ENCODE measurements at regions not wholly inside any gene's neighbourhood (a gene's known extent, or its start where the extent isn't known, plus 50 kb on each side); places are given as distances from the start of the nearest gene placed in this dataset.

DNA sequence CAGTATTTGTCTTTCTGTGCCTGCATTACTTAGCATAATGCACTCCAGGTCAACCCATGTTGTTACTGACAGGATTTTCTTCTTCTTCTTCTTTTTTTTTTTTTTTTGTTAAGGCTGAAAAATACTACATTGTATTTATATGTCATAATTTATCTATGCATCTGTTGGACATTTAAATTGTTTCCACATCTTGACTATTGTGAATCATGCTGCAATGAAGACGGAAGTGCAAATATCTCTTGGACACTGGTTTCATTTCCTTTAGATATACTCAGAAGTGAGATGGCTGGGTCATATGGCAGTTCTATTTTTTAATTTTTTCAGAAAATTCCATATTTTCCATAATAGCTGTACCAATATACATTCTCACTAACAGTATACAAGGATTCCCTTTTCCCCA, 272.7 kb upstream of the PMFBP1 start:
- no peak for DNase-seq (ENCODE audit: low read depth)
- TF ChIP-seq POLR2A (IDR thresholded peaks at IDR 0.05; ENCODE audit: extremely low read depth, insufficient read length): no peak
- no peak for TF ChIP-seq MYC (IDR thresholded peaks at IDR 0.05; ENCODE audit: low read depth, low read length)
- TF ChIP-seq, protein P1, sequence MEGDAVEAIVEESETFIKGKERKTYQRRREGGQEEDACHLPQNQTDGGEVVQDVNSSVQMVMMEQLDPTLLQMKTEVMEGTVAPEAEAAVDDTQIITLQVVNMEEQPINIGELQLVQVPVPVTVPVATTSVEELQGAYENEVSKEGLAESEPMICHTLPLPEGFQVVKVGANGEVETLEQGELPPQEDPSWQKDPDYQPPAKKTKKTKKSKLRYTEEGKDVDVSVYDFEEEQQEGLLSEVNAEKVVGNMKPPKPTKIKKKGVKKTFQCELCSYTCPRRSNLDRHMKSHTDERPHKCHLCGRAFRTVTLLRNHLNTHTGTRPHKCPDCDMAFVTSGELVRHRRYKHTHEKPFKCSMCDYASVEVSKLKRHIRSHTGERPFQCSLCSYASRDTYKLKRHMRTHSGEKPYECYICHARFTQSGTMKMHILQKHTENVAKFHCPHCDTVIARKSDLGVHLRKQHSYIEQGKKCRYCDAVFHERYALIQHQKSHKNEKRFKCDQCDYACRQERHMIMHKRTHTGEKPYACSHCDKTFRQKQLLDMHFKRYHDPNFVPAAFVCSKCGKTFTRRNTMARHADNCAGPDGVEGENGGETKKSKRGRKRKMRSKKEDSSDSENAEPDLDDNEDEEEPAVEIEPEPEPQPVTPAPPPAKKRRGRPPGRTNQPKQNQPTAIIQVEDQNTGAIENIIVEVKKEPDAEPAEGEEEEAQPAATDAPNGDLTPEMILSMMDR (IDR thresholded peaks at IDR 0.05; ENCODE audit: low read depth, low read length): no peak
- TF ChIP-seq, protein P2, sequence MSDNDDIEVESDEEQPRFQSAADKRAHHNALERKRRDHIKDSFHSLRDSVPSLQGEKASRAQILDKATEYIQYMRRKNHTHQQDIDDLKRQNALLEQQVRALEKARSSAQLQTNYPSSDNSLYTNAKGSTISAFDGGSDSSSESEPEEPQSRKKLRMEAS (IDR thresholded peaks at IDR 0.05; ENCODE audit: low read depth, low read length): no peak
- H3K4me3 ChIP-seq (ENCODE audit: low read depth, low read length): no peak overlapping the region

DNA sequence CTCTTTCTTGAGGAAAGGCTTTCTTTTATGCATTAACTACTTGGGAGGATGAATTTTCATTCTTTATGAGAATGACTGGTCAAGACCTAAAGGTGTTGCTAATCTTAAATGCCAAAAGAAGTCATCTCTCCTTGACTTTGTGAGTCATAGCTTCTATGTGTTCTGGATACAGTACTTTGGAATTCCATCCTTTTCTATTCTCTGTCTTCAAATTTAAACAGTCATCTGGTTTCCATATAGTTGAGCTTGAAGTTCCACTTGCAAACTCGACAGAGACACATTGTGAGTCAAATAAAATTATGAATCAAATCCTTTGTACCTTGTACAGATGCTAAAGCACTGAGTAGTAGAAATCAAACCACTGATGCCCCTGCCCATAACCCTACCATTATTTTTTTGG, 271.9 kb upstream of the PMFBP1 start:
- DNase-seq (ENCODE audit: low read depth): no peak
- no peak overlapping the region for H3K4me3 ChIP-seq (ENCODE audit: low read depth, low read length)
- TF ChIP-seq, protein P1 (IDR thresholded peaks at IDR 0.05; ENCODE audit: low read depth, low read length): no peak
- no peak for TF ChIP-seq POLR2A (IDR thresholded peaks at IDR 0.05; ENCODE audit: extremely low read depth, insufficient read length)

DNA sequence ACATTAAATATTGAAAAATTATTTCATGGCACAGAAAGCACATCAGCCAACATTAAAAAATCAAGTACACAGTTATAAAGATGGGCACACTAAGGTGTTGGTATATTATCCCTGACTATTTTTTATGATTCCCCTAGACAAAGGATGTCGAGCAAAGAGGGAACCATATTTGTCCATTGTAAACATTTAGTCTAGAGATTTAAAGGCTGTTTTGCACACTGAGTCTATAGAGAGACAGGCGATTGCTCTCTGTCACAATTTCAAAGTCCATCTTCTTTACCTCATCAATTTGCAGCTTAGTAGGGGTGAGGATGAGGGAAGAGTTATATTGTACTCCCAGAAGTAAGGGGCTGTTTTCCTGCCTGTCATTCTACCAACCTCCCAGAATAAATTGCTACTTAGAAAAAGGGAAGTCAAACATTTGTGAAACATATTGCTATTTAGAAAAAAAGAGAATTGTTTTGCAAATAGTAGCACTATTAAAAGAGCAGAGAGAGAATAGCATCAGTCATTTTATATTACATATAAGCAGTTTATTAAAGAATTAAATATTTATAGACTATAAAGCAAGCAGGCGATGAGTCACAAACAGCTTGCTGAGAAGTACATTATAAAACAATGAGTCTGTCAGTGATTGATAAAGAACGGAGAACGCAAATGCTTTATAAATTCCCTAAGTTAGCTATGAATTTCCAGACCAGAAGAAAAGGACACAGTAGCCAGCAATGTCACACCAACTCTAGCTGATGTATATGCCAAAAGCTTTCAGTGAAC, 270.6 kb upstream of the PMFBP1 start:
- no peak overlapping the region for H3K4me3 ChIP-seq (ENCODE audit: low read depth, low read length)
- TF ChIP-seq, protein P1 (IDR thresholded peaks at IDR 0.05; ENCODE audit: low read depth, low read length): no peak
- TF ChIP-seq MYC (IDR thresholded peaks at IDR 0.05; ENCODE audit: low read depth, low read length): no peak
- TF ChIP-seq POLR2A (IDR thresholded peaks at IDR 0.05; ENCODE audit: extremely low read depth, insufficient read length): no peak
- TF ChIP-seq, protein P2 (IDR thresholded peaks at IDR 0.05; ENCODE audit: low read depth, low read length): no peak
- peak; percentile 6 for DNase-seq (ENCODE audit: low read depth)

DNA sequence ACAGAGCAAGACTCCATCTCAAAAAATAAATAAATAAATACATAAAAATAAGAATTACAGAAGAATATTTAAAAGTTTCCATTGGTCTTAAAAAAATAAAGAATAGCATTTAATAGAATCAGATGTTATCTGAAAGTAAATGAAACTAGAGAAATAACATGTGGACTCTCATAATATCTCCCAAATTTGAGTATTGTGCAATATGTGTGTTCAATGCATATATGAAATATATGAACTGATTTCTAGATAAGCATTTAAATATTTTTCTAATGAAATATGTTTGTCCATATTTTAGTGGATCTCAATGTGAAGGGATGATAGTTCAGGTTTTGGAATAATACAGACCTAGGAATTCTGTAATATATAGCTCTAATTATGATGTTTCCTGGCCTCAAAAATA, 265.9 kb upstream of the PMFBP1 start:
- no peak for DNase-seq (ENCODE audit: low read depth)
- TF ChIP-seq, protein P2 (IDR thresholded peaks at IDR 0.05; ENCODE audit: low read depth, low read length): no peak
- TF ChIP-seq, protein P1 (IDR thresholded peaks at IDR 0.05; ENCODE audit: low read depth, low read length): no peak
- no peak for TF ChIP-seq POLR2A (IDR thresholded peaks at IDR 0.05; ENCODE audit: extremely low read depth, insufficient read length)
- H3K4me3 ChIP-seq (ENCODE audit: low read depth, low read length): no peak overlapping the region

DNA sequence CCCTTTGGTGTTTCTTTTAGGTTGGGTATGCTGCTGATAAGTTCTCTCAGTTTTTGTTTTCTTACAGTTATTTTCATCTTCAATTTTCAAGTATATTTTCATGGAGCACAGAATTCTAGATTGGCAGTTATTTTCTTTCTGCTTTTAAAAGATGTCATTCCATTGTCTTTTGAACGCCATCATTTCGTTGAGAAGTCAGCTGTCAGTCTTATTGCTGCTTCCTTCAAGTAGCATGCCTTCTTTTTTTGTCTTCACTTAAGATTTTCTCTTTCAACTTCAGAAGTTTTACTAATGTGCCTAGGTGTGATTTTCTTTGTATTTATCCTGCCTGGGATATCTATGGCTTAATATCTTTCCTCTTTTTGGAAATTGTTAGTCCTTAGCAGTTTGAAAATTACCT, 262.2 kb upstream of the PMFBP1 start:
- TF ChIP-seq MYC (IDR thresholded peaks at IDR 0.05; ENCODE audit: low read depth, low read length) (no peak), POLR2A (IDR thresholded peaks at IDR 0.05; ENCODE audit: extremely low read depth, insufficient read length) (no peak)
- TF ChIP-seq, protein P2 (IDR thresholded peaks at IDR 0.05; ENCODE audit: low read depth, low read length): no peak
- TF ChIP-seq, protein P1 (IDR thresholded peaks at IDR 0.05; ENCODE audit: low read depth, low read length): no peak
- peak; percentile 57 for DNase-seq (ENCODE audit: low read depth)

More for the DNA sequence above, 262.2 kb upstream of the PMFBP1 start:
- no peak overlapping the region for H3K4me3 ChIP-seq (ENCODE audit: low read depth, low read length)
